K562 (cell line): ENCODE measurements at regions not wholly inside any gene's neighbourhood (a gene's known extent, or its start where the extent isn't known, plus 50 kb on each side); places are given as distances from the start of the nearest gene placed in this dataset.

Experiments
- ATAC-seq: fragments of 200-7000 bp; cut with Tn5 transposase; 3 replicates; pipeline ENCODE4 v1.9.1; 2020; ENCODE audit warnings: moderate library complexity
- BruUV-seq: library from RNA; stranded (reverse); fragments of 400-500 nt; replicated peaks from 2 replicates; lab custom pipeline; 2021; lab: Mats Ljungman, UMichigan
- CTCF ChIA-PET: fragments of 300-600 bp; formaldehyde crosslinking; extraction: SDS; loops from one replicate; lab custom pipeline; 2021; ENCODE audit warnings: low intra/inter-chr PET ratio; lab: Yijun Ruan, JAX
- POLR2A ChIA-PET: fragments of 300-600, 350-650 bp; sonication (Branson Sonifier 250); formaldehyde crosslinking; extraction: SDS; loops from one replicate; lab custom pipeline; 2021; ENCODE audit warnings: antibody characterized with exemption, inconsistent platforms; lab: Yijun Ruan, JAX
- DNase-seq, 4 experiments: peaks; one replicate each; pipeline versions ENCODE4 v3.0.0 to v3.0.0-alpha.2; 2011 to 2018; ENCODE audit warnings: low spot score in 3 of 4, mixed read lengths in 3 of 4; ENCODE audit errors: extremely low read depth in 1 of 4
- FAIRE-seq: peaks from 2 replicates; lab custom pipeline; 2011; peaks lifted over from hg19 to GRCh38; lab: Jason Lieb, UNC
- H2AFZ ChIP-seq: 2 replicates; pipeline ENCODE4 v1.6.0; 2011; ENCODE audit warnings: low read depth, low read length, control low read depth, inconsistent platforms
- H3K27ac ChIP-seq: fragments of 200-600 bp; 3 replicates; pipeline ENCODE4 v1.8.0; 2011; ENCODE audit warnings: low read depth, mild to moderate bottlenecking, control low read depth, inconsistent platforms, low read length, moderate library complexity, mixed read lengths; ENCODE audit errors: extremely low read depth
- H3K27me3 ChIP-seq, 2 experiments: fragments of 300-600 bp in 1 of 2; 2 replicates in 1 of 2; 3 replicates in 1 of 2; pipeline versions ENCODE4 v1.6.0 to v1.8.0; 2011; ENCODE audit warnings: inconsistent platforms in 2 of 2, low read length in 2 of 2, mild to moderate bottlenecking in 1 of 2, mixed read lengths in 1 of 2, moderate library complexity in 1 of 2; ENCODE audit not compliant: control insufficient read depth in 2 of 2, insufficient read depth in 2 of 2
- H3K36me3 ChIP-seq: fragments of 300-600 bp; 3 replicates; pipeline ENCODE4 v1.8.0; 2011; ENCODE audit warnings: mild to moderate bottlenecking, low read length, inconsistent platforms; ENCODE audit not compliant: control insufficient read depth, insufficient read depth
- H3K4me1 ChIP-seq, 2 experiments: fragments of 200-600 bp in 1 of 2; replicated peaks in 1 of 2; 2 replicates in 1 of 2; 3 replicates in 1 of 2; pipeline versions ENCODE4 v1.5.1 to v1.8.0; 2011; ENCODE audit warnings: inconsistent platforms in 2 of 2, low read length in 2 of 2, mild to moderate bottlenecking in 1 of 2, mixed read lengths in 1 of 2, moderate library complexity in 1 of 2; ENCODE audit not compliant: control insufficient read depth in 2 of 2, insufficient read depth in 2 of 2
- H3K4me2 ChIP-seq: 2 replicates; pipeline ENCODE4 v1.6.1; 2011; ENCODE audit warnings: low read length, control low read depth, inconsistent platforms, mixed read lengths; ENCODE audit not compliant: insufficient read depth
- H3K4me3 ChIP-seq: fragments of 200-600 bp; sonication (generic), shearing (Covaris generic); 2 replicates; pipeline ENCODE4 v1.5.1; 2016; ENCODE audit warnings: control low read depth, inconsistent platforms
- H3K79me2 ChIP-seq: fragments of 200-600 bp; 3 replicates; pipeline ENCODE4 v1.8.0; 2011; ENCODE audit warnings: low read length, inconsistent platforms; ENCODE audit not compliant: control insufficient read depth, insufficient read depth
- H3K9ac ChIP-seq, 2 experiments: 2 replicates each; pipeline versions ENCODE4 v1.6.0 to v1.6.1; 2011; ENCODE audit warnings: low read depth in 2 of 2, low read length in 2 of 2, control low read depth in 1 of 2, inconsistent platforms in 1 of 2, mild to moderate bottlenecking in 1 of 2, mixed read lengths in 1 of 2; ENCODE audit not compliant: insufficient read depth in 1 of 2
- H3K9me1 ChIP-seq: one replicate; pipeline ENCODE4 v1.6.0; 2011; ENCODE audit warnings: inconsistent platforms, mild to moderate bottlenecking, low read length, moderate library complexity; ENCODE audit not compliant: control insufficient read depth, insufficient read depth
- H3K9me3 ChIP-seq: replicated peaks from 2 replicates; pipeline ENCODE4 v1.5.1; 2011; ENCODE audit warnings: low read depth, low read length, inconsistent platforms; ENCODE audit not compliant: control insufficient read depth, insufficient read depth
- H4K20me1 ChIP-seq: replicated peaks from 2 replicates; pipeline ENCODE4 v1.6.1; 2011; ENCODE audit warnings: low read length, inconsistent platforms, mixed read lengths; ENCODE audit not compliant: control insufficient read depth, insufficient read depth
- GATAD2B ChIP-seq: fragments of 450-650 bp; IDR thresholded peaks from 2 replicates; pipeline ENCODE4 v1.6.1; 2017; ENCODE audit warnings: mild to moderate bottlenecking, borderline replicate concordance
- TFAM ChIP-seq: fragments of 250-450 bp; sonication (Bioruptor Pico); conservative IDR thresholded peaks from 2 replicates; pipeline ENCODE4 v1.5.0; 2021; ENCODE audit warnings: mild to moderate bottlenecking, moderate library complexity
- U2AF2 ChIP-seq: fragments of 200-400 bp; formaldehyde crosslinking; optimal IDR thresholded peaks from 2 replicates; pipeline ENCODE3; 2017; ENCODE audit warnings: low read depth, mild to moderate bottlenecking, low read length
- ZNF311 ChIP-seq: fragments of 250-450 bp; sonication (Bioruptor Pico); IDR thresholded peaks from 2 replicates; pipeline ENCODE4 v1.4.0; 2020; ENCODE audit warnings: mild to moderate bottlenecking, moderate library complexity
- ZNF644 ChIP-seq: fragments of 200-800 bp; sonication (Bioruptor generic); IDR thresholded peaks from 2 replicates; pipeline ENCODE4 v1.6.1; 2016; ENCODE audit warnings: low read depth, missing genetic modification characterization, missing compliant biosample characterization
- ZNF780A ChIP-seq: fragments of 250-450 bp; sonication (Bioruptor Pico); IDR thresholded peaks from 2 replicates; pipeline ENCODE4 v1.5.0; 2021; ENCODE audit warnings: mild to moderate bottlenecking
- WGBS: fragments of 100-300 bp; shearing (Covaris generic); methylation state at CpG from one replicate; pipeline ENCODE4 v1.1.6; 2016; ENCODE audit warnings: low coverage, mixed read lengths; ENCODE audit not compliant: insufficient coverage; ENCODE audit errors: missing lambda C conversion rate; 5-methylcytosine and 5-hydroxymethylcytosine counted together
- in situ Hi-C: fragments of 300-500 bp; cut with MboI; formaldehyde crosslinking; loops from 4 replicates; pipeline ENCODE4 v1.15.0; 2018; ENCODE audit warnings: inconsistent platforms, mixed read lengths
- intact Hi-C: fragments of 100-400 bp; cut with micrococcal nuclease; formaldehyde crosslinking; loops from 2 replicates; pipeline ENCODE4 v1.14.2; 2022
- TF ChIP-seq, protein P1 (sequence below): sonication (generic); formaldehyde crosslinking; IDR thresholded peaks from 2 replicates; pipeline ENCODE4 v1.5.0; 2020; ENCODE audit warnings: missing genetic modification reagents
- TF ChIP-seq, protein P2 (sequence below): fragments of 250-450 bp; sonication (Bioruptor Pico); IDR thresholded peaks from 2 replicates; pipeline ENCODE4 v1.8.0; 2022; ENCODE audit warnings: inconsistent platforms, mild to moderate bottlenecking, moderate library complexity, borderline replicate concordance
- TF ChIP-seq, protein P3 (sequence below): sonication (generic); formaldehyde crosslinking; IDR thresholded peaks from 2 replicates; pipeline ENCODE4 v1.8.0; 2022; ENCODE audit warnings: mild to moderate bottlenecking, missing genetic modification reagents
- TF ChIP-seq, protein P4 (sequence below): sonication (generic); formaldehyde crosslinking; IDR thresholded peaks from 2 replicates; pipeline ENCODE4 v1.8.1; 2023; ENCODE audit warnings: mild to moderate bottlenecking, missing genetic modification reagents
- TF ChIP-seq, protein P5 (sequence below), 3 experiments: IDR thresholded peaks in 2 of 3; conservative IDR thresholded peaks in 1 of 3; 2 replicates each; pipeline ENCODE4 v1.5.1; 2011 to 2012; ENCODE audit warnings: low read length in 3 of 3, mild to moderate bottlenecking in 3 of 3, control low read depth in 2 of 3, improper control_type of control experiment in 1 of 3, inconsistent platforms in 1 of 3, low read depth in 1 of 3, mixed read lengths in 1 of 3, moderate library complexity in 1 of 3; ENCODE audit not compliant: insufficient read depth in 2 of 3
- TF ChIP-seq, protein P6 (sequence below): sonication (generic); formaldehyde crosslinking; IDR thresholded peaks from 2 replicates; pipeline ENCODE4 v1.8.0; 2022; ENCODE audit warnings: mild to moderate bottlenecking, missing genetic modification reagents, borderline replicate concordance

DNA sequence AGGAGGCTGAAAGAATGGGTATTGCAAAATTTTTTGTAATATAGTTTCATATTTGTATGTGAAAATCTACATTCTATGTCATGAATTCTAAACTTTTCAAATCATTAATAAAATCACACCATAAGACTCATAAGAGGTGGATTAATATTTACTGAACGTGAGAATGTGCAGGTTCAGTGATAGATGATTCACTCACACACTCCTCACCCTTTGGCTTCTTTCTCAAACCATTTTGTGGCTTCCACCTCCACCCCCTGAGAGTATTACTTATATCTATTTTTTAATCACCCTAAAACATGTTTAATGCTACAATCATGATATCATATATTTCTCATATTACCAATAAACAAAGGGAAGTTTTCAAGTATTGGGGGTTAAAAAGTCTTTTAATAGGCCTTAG, 275.5 kb downstream of the MEF2C start:
- in situ Hi-C loops (no loop called here), intact Hi-C loops (no loop called here)
- no peaks in the 10 kb centered on the region for H3K4me1 ChIP-seq
- no peak for ATAC-seq
- H2AFZ ChIP-seq = no peak overlapping the region
- H3K36me3 ChIP-seq = no peaks in the 10 kb centered on the region
- no peak for FAIRE-seq
- no peak overlapping the region for H3K4me3 ChIP-seq
- POLR2A ChIA-PET = no interaction called here
- CTCF ChIA-PET = no interaction called here
- TF ChIP-seq, protein P1, sequence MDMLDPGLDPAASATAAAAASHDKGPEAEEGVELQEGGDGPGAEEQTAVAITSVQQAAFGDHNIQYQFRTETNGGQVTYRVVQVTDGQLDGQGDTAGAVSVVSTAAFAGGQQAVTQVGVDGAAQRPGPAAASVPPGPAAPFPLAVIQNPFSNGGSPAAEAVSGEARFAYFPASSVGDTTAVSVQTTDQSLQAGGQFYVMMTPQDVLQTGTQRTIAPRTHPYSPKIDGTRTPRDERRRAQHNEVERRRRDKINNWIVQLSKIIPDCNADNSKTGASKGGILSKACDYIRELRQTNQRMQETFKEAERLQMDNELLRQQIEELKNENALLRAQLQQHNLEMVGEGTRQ (CRISPR knock-in tag) = no peak
- TF ChIP-seq ZNF644 (tag) (no peak), U2AF2 (no peak), ZNF311 (CRISPR knock-in tag) (no peak), GATAD2B (no peak), ZNF780A (CRISPR knock-in tag) (no peak), TFAM (no peak)
- TF ChIP-seq, protein P2, sequence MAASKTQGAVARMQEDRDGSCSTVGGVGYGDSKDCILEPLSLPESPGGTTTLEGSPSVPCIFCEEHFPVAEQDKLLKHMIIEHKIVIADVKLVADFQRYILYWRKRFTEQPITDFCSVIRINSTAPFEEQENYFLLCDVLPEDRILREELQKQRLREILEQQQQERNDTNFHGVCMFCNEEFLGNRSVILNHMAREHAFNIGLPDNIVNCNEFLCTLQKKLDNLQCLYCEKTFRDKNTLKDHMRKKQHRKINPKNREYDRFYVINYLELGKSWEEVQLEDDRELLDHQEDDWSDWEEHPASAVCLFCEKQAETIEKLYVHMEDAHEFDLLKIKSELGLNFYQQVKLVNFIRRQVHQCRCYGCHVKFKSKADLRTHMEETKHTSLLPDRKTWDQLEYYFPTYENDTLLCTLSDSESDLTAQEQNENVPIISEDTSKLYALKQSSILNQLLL = no peak
- TF ChIP-seq, protein P3, sequence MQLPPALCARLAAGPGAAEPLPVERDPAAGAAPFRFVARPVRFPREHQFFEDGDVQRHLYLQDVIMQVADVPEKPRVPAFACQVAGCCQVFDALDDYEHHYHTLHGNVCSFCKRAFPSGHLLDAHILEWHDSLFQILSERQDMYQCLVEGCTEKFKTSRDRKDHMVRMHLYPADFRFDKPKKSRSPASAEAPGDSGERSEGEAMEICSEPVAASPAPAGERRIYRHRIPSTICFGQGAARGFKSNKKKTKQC = no peak
- TF ChIP-seq, protein P4, sequence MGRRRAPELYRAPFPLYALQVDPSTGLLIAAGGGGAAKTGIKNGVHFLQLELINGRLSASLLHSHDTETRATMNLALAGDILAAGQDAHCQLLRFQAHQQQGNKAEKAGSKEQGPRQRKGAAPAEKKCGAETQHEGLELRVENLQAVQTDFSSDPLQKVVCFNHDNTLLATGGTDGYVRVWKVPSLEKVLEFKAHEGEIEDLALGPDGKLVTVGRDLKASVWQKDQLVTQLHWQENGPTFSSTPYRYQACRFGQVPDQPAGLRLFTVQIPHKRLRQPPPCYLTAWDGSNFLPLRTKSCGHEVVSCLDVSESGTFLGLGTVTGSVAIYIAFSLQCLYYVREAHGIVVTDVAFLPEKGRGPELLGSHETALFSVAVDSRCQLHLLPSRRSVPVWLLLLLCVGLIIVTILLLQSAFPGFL (CRISPR knock-in tag) = no peak
- TF ChIP-seq, protein P5, sequence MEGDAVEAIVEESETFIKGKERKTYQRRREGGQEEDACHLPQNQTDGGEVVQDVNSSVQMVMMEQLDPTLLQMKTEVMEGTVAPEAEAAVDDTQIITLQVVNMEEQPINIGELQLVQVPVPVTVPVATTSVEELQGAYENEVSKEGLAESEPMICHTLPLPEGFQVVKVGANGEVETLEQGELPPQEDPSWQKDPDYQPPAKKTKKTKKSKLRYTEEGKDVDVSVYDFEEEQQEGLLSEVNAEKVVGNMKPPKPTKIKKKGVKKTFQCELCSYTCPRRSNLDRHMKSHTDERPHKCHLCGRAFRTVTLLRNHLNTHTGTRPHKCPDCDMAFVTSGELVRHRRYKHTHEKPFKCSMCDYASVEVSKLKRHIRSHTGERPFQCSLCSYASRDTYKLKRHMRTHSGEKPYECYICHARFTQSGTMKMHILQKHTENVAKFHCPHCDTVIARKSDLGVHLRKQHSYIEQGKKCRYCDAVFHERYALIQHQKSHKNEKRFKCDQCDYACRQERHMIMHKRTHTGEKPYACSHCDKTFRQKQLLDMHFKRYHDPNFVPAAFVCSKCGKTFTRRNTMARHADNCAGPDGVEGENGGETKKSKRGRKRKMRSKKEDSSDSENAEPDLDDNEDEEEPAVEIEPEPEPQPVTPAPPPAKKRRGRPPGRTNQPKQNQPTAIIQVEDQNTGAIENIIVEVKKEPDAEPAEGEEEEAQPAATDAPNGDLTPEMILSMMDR (IDR thresholded peaks at IDR 0.05 in 2 of 3, conservative IDR thresholded peaks at IDR 0.05 in 1 of 3; ENCODE audit: insufficient read depth in 2 of 3, low read depth in 1 of 3, low read length in 3 of 3) = no peak
- TF ChIP-seq, protein P6, sequence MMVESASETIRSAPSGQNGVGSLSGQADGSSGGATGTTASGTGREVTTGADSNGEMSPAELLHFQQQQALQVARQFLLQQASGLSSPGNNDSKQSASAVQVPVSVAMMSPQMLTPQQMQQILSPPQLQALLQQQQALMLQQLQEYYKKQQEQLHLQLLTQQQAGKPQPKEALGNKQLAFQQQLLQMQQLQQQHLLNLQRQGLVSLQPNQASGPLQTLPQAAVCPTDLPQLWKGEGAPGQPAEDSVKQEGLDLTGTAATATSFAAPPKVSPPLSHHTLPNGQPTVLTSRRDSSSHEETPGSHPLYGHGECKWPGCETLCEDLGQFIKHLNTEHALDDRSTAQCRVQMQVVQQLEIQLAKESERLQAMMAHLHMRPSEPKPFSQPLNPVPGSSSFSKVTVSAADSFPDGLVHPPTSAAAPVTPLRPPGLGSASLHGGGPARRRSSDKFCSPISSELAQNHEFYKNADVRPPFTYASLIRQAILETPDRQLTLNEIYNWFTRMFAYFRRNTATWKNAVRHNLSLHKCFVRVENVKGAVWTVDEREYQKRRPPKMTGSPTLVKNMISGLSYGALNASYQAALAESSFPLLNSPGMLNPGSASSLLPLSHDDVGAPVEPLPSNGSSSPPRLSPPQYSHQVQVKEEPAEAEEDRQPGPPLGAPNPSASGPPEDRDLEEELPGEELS (CRISPR knock-in tag) = no peak
- H3K4me2 ChIP-seq = no peak overlapping the region
- 0% methylated on average over 1 of the region's 1 CpG for WGBS
- no peaks in the 10 kb centered on the region for H4K20me1 ChIP-seq
- no peaks in the 10 kb centered on the region for H3K79me2 ChIP-seq
- H3K27ac ChIP-seq = no peak overlapping the region
- no peaks in the 10 kb centered on the region for H3K9me3 ChIP-seq
- H3K9me1 ChIP-seq = no peaks in the 10 kb centered on the region
- DNase-seq = no peak
- no peak overlapping the region for H3K9ac ChIP-seq
- no peaks in the 10 kb centered on the region for H3K27me3 ChIP-seq
- BruUV-seq = no TSS peak
